ENCODE measurements at regions not wholly inside any gene's neighbourhood (a gene's known extent, or its start where the extent isn't known, plus 50 kb on each side); places are given as distances from the start of the nearest gene placed in this dataset.

DNA sequence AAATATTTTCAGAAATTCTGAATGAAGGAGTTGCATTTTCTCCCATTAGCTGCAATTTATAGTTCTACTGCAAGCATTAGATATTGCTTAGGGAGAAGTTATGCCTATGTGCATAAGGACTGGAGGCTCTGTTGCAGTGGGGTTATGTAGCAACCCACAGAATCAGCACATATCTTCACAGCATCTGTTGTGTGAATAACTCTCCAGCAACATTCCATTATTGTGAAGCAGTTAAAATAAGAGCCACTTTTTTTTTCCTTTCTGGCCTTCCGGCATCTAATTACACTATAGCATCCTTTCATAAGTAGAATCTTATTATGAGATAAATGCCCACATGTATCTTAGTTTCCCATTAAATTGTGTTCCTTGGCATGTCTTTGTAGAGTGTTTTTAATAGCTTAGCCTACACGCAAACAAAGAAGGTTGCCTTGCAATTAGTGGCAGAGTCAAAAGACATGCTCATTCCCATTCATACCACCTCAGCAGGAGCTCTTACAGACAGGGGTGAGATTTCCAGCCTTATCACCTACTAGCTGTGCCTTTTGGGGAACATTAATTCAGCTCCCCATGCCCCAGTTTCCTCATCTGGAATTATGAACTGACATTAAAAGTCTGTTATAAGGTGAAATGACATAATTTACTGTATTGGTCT, 596.0 kb upstream of the GOT2 start:
- DNase-seq (ENCODE audit: low spot score), result no peak

DNA sequence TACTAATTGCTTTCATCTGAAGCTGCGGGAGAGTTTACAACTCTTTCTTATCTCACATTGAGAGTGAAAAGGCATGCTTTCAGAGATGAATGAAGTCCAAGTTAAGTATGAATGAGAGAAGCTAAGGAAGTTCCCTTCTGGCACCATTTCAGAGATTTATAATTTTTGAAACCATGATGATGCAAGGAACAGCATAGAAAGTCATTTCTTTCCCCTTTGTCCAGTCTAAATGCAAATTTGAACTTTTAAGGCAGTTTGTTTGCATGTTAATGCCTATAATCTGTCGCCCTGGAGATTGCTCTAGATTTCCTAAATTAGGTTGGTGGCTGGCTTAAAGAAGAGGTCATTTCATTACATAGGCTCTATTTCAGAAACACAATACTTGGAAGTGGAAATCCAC, 594.8 kb upstream of the GOT2 start:
- no peak for DNase-seq (ENCODE audit: low spot score)

DNA sequence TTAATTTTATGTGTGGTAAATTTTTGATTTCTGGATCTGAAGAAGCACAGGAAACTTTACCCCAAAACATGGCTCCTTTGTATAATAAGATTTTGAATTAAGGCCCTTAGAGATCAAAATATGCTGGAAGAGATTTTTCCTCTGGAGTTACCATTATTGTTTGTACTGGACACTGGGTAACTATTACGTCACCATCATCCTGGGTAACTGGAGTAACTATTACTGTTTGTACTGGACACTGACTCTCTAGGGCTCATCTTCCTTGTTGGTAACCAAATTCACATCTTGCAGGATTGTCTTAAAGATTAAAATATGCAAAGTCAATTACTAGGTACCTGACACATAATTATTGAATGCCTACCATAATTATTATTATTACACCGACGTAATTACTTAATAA, 593.8 kb upstream of the GOT2 start:
- DNase-seq (ENCODE audit: low spot score), result no peak

DNA sequence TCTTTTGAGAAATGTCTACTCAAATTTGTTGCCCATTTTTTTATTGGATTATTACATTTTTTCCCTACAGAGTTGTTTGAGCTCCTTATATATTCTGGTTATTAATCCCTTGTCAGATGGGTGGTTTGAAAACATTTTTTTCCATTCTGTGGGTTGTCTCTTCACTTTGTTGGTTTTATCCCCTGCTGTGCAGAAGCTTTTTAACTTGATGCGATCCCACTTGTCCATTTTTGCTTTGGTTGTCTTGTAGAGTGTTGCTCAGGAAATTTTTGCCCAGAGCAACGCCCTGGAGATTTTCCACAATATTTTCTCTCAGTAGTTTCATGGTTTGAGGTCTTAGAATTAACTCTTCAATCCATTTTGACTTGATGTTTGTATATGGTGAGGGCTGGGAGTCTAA, 592.8 kb upstream of the GOT2 start:
- DNase-seq (ENCODE audit: low spot score), result no peak

DNA sequence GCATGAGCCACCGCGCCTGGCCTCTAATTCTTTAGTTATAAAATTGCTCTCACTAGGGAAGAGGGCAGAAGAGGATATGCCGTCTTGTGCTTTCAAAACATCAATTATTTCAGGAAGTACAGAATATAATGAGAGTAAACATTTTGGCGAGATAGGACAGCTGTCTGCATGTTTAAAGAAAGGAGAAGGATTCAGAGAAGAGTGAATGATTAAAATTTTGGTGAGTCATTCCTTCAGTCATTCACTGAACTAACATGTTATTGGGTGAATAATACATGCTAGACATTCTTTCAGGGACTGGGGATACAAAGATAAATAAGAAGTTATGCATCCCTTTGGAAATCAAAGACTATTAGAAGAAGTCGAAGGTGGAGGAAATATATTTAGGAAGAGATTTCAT, 590.3 kb upstream of the GOT2 start:
- DNase-seq (ENCODE audit: low spot score), result no peak

DNA sequence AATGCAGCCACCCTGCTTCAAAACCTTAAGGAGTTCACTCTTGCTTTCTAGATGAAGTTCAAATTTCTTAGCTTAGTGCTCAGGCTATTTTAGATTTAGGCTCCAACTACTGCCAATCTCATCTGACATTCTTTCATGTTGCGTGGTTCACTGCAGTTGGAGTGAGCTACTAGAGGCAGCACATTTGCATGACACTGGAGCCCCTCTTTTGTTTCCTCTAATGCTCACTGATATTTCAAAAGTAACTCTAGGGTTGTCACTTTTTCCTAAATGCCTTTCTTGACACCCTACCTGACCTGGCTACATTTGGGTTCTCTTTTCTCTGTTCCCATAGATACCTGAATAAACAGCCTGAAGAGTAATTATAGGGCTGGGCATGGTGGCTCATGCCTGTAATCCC, 586.5 kb upstream of the GOT2 start:
- no peak for DNase-seq (ENCODE audit: low spot score)

DNA sequence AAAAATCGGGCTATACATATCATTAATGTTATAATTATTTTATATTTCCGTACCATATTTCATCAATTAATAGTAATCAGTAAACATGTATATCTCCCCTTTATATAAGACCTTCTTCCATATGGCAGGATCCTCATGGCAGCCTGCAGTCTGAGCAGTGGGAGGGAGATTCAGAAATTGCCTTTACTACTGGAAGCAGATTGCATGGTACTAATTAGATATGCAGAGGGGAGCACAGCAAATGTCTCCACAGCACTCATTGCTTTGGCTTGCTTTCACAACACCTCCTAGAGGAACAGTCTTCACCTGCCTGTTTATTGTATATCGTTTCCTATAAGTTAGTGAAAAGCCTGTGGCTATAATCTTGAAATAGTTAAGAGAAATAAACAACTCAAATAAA, 585.8 kb upstream of the GOT2 start:
- DNase-seq (ENCODE audit: low spot score), result no peak

DNA sequence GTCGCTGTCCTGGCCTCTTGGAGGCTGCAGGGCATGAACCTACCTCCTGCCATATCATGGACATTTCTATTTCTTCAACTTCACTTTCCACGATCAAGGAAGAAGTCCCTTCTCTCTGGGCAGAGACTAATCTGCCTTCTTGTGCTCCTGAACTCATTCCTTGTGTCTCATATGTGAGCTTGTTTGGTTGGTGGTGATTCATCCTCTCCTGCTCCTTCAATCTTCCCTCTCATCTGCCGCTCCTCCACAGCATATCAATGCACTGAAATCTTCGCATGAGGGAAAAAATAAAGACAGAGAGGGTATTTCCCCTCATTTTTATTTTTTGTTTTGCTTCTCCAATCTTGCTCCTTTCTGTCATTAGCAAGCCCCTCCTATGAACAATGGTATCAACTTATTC, 571.7 kb upstream of the GOT2 start:
- DNase-seq (ENCODE audit: low spot score), result no peak

DNA sequence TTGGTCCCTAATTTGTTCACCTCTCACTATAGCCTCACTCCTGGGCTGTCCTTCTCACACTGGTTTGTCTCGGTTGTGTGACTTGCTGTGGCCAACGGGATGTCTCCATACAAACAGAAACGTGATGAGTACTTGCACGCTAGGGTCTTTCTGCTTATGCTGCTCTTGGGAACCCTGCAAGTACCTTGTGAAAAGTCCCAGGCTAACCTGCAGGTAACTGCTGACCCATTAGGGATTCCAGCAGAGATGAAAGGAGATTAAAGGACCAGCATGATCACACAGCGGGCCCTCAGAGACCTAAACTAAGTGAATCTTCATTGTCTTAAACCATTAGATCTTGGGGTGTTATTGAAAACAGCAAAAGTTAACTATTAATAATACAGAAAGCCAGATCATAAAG, 562.8 kb upstream of the GOT2 start:
- no peak for DNase-seq (ENCODE audit: low spot score)

DNA sequence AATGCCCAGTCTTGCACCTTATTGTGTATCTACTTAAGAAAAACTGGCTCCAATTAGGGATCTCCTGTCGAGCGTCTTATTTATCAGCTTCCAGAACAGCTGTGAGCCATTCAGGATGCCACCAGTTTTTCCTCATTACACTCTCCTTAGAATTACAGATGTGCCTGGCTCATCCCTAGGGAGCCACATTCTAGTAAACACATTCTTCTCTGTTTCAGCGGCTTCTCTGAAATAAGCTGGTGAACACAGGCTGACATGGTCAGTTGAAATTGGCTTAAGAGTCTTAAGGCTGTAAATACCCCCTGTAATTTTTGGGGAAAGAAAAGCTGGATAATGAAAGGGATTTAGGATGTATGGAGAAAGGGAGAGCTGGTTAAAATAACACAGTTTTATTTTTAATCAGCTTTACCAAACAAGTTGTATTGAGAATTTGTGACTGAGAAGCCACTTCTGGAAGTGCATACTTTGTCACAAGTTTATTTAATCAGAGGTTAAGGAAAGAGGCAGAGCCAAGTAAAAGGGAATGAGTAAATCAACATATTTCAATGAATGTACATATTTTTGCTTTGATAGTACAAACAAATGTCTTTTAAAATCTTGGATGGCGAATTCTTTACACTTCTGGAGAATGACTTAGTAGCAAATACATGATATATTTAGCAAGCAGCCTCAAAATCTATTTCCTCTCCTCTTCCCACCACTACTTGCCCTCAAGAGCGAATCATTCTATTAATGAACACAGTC, 562.0 kb upstream of the GOT2 start:
- DNase-seq (ENCODE audit: low spot score), result no peak

DNA sequence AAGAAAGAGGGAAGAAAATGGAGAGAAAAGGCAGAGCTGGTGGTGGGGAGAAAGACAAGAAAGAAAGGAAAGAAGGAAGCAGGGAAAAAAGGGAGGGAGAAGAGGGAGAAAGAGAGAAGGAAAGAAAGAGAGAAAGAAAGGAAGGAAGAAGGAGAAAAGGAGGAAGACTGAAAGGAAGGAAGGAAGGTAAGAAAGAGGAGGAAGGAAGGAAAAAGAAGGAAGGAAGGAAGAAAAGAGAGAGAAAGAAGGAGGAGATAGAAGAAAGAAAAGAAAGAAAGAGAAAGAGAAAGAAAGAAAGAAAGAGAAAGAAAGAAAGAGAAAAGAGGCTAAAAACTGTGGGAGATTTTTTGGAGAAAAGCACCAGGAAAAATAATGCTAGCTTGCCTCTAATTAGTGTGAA, 561.4 kb upstream of the GOT2 start:
- no peak for DNase-seq (ENCODE audit: low spot score)

DNA sequence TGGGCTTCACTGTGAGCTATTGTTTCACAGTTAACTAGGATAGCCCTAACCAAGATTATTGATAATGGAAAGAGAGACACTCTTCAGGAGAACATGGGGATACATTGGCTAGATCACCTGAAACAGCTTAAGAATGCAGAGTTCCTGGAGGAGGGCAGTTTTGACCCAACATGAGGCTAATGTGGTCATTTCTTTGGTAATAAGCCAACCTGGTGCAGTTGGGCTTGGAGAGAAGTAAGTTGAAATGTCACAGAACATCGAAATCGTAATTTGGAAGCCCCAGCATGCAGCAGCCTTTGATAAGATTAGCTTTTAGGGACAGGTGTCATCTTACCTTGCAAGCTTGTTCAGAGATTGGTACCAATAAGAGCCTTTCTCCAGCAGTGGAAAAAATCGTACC, 556.6 kb upstream of the GOT2 start:
- DNase-seq (ENCODE audit: low spot score), result no peak

DNA sequence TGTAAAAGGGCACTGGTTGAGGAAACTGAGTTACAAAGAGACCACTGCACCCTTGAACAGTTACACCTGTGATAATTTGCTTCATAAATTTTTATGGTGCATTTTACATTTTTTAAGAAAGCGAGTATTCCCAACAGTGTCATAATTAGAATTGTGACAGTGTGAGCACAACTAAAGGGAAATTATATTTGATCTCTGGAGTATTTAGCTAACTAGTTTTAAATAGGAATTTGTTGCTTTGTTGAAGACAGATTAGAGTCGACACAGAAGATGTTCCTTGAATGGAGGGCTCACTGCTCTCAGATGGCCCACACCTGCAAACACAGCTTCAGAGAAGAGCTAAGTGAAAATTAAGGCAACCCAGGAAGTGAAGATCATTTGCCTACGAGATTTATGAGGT, 555.0 kb upstream of the GOT2 start:
- no peak for DNase-seq (ENCODE audit: low spot score)

DNA sequence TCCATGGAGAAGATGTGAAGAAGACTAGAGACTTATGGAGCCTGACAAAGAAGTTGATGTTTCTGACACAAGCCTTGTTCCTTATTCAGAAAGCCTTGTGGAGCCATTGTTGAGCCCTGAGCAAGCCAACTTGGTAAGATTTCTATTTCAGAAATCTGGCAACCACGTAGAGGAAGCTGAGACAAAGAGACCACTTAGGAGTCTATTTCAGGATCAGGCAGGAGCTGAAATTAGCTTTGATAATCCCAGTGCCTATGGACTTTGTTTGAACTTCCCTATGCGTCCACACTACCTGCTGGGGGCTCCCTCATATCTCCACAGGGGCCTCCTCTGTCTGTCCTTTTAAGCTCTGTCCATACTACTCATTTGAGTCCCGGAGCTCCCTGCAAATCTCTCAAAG, 540.0 kb upstream of the GOT2 start:
- no peak for DNase-seq (ENCODE audit: low spot score)

DNA sequence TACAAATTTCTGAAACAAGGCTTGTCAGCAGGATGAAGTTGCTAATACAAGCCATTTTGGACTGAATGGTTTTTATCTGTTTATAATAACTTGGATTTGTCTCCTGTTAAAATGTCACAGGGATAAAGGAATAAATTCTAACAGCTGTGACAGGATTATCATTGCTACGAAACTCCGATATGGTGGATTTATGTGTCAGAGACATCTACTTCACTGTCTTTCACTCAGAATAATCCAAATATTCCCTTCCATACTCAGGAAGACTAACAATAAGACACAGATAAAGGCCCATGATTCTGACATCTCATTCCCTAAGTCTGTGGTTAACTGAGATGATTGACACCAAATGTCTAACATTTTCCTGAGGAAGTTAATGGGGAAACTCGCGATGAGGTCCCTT, 529.8 kb upstream of the GOT2 start:
- no peak for DNase-seq (ENCODE audit: low spot score)

DNA sequence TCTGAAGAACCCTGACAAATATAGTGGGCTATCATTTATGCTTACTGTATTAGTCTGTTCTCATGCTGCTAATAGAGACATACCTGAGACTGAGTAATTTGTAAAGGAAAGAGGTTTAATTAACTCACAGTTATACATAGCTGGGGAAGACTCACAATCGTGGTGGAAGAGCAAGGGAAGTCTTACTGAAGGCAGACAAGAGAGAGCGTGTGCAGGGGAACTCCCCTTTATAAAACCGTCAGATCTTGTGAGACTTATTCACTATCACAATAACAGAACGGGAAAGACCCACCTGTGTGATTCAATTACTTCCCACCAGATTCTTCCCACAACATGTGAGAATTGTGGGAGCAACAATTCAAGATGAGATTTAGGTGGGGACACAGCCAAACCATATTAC, 526.8 kb upstream of the GOT2 start:
- no peak for DNase-seq (ENCODE audit: low spot score)

DNA sequence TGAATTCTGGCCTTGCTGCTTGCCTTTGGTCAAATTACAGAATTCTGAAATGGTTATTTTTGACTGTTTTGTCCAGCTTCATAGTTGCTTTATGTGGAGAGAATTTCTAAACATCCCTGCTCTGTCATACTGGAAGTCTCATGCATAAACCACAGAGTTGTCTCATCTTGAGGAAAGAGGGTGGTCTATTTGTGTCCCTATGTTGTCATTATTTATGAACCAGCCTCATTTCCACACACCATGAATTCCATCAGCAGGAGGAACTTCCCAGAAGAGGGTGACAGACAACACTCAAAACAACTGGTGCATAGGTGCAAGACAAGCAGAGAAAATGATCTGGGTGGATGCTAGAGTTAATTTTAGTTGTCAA, 525.8 kb upstream of the GOT2 start:
- no peak for DNase-seq (ENCODE audit: low spot score)

DNA sequence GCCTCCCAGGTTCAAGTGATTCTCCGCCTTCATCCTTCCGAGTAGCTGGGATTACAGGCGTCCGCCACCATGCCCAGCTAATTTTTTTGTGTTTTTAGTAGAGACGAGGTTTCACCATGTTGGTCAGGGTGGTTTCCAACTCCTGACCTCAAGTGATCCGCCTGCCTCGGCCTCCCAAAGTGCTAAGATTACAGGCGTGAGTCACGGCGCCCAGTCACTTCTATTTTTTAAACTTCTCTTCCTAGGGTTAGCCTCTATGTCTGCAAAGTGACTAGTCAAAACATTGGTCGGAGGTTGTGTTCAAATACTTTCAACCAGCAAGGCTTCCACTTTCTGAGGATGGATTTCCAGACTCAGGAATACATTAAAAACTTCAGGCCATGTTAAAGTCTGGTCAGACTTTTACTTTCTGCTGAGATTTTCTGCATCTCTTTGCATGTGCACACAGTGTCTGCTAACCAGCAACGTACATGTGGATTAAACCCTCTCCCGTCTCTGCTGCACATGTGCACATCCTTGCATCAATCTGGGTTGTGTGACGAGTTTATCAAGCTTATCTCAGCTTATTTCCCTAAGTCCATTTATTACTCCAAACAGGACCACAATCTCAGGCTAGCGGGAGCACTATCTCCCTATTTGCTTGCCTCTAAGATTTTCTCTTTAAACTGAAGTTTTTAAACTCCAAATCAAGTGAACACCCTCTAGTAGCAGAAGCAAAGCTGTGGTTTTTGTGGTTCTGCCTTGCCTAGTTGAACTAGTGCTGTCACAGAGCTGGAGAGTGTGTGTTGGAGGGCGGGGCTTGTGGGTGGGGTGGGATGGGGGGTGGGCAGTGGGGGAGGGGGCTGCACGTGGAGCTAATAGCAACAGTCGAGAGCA, 525.2 kb upstream of the GOT2 start:
- DNase-seq (ENCODE audit: low spot score), result no peak

DNA sequence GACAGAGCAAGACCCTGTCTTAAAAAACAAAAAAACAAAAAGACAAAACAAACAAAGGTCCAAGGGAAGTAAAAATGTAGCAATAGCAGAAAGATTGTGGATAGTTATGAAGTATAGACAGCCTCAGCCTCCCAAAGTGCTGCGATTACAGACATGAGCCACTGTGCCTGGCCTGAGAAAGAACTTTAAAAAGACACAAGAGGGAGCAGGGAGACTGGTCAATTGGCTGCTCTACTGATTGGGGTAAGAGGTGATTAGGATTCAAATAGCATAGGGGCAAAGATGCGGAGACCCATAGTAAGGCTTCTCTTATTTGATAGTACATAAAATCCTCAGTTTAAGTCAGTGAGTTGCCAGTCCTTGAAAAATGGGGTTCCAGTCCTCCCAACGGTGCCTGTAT, 518.2 kb upstream of the GOT2 start:
- DNase-seq (ENCODE audit: low spot score), result no peak

DNA sequence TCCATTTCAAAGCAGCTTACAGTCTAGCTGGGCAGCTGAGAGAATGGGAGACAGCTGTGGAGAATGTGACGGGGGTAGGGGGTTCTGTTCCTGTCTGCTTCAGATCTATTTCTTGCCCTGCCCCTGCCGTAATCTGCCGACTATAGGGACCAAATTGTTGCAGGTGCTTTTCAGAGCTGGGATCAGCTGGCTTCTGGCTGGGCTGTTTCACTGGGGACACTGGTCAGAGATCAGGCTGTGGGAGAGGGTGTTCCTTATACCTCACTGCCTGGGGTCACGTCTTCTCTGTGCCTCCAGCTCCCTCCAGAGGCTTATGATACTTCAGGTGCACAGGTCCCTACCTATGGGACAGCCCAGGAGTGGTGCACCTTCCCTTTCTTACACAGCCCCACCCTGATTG, 514.9 kb upstream of the GOT2 start:
- DNase-seq (ENCODE audit: low spot score), result no peak

DNA sequence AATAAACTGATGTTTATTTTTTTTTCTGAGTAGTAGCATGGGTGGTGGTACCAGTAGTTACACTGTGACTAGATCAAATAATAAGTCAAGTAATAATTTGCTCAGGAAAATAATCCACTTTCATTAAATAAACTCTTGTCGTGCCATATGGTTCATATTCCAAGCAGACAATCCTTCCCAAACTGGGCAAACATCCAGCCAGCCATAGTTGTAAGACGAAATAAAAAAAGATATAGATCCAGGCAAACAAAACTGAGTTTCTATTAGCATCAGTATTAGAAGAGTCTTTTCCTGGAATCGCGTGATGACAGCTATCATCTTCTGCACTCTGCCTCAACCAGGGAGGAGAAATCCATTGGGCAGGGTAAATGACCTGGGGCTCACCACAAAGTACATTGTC, 508.4 kb upstream of the GOT2 start:
- DNase-seq (ENCODE audit: low spot score), result no peak

DNA sequence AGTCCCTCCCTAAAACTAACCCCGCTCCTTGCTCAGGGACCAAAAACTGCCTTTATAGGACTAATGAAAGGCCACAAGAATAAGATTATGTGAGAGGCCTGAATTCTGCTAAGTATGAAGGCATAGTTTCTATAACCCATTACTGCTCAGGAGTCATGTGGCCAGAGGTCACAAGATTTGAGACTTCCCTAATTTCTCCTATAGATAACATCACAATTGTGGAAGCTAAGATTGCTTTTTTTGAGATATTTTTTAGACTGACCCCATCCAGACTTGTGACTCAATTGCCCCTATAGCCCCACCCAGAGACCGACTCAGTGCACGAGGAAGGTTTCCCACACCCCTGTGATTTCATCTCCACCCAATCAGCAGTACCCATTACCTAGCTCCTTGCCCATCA, 504.1 kb upstream of the GOT2 start:
- DNase-seq (ENCODE audit: low spot score), result no peak

DNA sequence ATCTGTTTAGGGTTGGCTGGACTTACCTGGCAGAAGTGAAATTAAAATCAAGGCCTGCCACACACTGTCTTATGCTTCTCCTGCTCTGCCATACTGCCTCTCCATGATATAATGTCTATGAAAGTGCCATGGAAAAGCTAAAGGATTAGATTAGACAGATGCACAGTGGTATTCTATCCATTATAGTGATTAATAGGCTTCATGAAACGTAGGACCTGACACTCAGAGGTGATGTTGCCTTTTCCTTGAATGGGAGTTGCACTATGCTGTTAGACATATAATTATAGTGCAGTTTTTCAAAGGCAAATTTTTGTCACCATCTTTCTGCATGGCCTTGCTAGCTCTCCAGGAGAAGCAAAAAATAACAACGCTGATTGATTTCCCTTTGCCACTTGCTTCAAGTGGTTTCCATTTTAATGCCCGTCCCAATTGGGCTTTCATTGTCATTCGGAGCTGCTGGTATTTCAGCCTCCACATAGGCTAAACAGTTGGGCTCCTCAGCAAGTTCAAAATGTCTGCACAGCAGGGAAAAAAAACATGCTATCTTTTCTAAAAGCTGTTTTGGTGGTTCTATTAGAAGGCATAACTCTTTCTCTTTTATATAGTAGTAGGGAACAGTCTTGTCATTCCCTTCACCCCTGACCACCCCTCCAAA, 502.8 kb upstream of the GOT2 start:
- no peak for DNase-seq (ENCODE audit: low spot score)

Data from AG08395 (cell line).